Omental fat pad (tissue), 3 donors: ENCODE measurements at regions not wholly inside any gene's neighbourhood (a gene's known extent, or its start where the extent isn't known, plus 50 kb on each side); places are given as distances from the start of the nearest gene placed in this dataset.

ENCODE experiments used
- ATAC-seq: fragments of 150-250 bp; one replicate; pipeline ENCODE4 v1.9.1; 2016; ENCODE audit warnings: mild to moderate bottlenecking, moderate library complexity; ENCODE audit not compliant: low FRiP score
- DNase-seq: peaks from one replicate; pipeline ENCODE4 v3.0.0-alpha.2; 2019; ENCODE audit warnings: low spot score
- TF ChIP-seq, protein P1 (sequence below), 3 donors: fragments of 450-650 bp; IDR thresholded peaks; one replicate each; pipeline ENCODE4 v1.5.1; 2016 to 2017; ENCODE audit warnings: antibody characterized with exemption in 3 of 3, mild to moderate bottlenecking in 3 of 3, moderate library complexity in 2 of 3

DNA sequence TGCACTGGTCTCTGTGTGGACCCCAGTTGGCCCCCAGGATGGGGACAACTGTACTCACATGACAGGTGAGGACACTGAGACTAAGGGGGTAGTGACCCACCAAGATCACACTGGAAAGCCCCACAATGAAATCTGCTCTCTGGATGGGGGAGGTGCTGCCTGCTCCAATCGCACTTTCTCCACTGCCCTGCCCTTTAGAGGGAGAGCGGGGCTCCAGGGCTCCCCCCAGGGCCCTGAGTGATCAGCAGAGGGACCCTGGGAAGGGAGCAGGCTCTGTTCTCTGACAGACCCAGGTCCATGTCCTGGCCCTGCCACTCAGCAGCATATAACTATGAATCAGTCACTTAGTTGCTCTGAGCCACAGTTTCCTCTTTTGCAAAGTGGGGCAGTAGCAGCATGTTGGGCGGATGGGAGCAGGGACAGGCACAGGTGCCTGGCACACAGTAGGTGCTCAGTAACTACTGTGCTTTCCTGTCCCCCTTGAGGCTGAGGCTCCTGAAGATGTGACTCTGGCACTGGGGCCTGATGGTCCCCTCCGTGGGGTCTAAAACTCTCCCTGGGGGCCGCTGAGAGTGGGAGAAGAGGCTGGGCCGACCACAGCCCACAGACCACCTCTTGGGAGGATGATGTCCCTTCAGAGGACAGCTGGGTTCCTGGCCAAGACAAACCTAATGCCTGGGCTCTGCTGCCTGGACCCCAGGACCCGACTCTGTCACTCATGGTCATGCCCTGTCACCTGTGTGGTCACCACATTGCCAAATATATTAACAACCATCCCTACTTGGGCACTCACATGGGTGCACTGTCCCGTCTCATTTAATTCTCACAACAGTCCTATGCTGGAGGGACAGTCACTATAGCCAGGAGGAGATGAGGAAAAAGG lies 222.7 kb downstream of the PTPRU start:
- ATAC-seq (no peak), DNase-seq (no peak)
- TF ChIP-seq, protein P1, sequence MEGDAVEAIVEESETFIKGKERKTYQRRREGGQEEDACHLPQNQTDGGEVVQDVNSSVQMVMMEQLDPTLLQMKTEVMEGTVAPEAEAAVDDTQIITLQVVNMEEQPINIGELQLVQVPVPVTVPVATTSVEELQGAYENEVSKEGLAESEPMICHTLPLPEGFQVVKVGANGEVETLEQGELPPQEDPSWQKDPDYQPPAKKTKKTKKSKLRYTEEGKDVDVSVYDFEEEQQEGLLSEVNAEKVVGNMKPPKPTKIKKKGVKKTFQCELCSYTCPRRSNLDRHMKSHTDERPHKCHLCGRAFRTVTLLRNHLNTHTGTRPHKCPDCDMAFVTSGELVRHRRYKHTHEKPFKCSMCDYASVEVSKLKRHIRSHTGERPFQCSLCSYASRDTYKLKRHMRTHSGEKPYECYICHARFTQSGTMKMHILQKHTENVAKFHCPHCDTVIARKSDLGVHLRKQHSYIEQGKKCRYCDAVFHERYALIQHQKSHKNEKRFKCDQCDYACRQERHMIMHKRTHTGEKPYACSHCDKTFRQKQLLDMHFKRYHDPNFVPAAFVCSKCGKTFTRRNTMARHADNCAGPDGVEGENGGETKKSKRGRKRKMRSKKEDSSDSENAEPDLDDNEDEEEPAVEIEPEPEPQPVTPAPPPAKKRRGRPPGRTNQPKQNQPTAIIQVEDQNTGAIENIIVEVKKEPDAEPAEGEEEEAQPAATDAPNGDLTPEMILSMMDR (IDR thresholded peaks at IDR 0.05), result no peak

DNA sequence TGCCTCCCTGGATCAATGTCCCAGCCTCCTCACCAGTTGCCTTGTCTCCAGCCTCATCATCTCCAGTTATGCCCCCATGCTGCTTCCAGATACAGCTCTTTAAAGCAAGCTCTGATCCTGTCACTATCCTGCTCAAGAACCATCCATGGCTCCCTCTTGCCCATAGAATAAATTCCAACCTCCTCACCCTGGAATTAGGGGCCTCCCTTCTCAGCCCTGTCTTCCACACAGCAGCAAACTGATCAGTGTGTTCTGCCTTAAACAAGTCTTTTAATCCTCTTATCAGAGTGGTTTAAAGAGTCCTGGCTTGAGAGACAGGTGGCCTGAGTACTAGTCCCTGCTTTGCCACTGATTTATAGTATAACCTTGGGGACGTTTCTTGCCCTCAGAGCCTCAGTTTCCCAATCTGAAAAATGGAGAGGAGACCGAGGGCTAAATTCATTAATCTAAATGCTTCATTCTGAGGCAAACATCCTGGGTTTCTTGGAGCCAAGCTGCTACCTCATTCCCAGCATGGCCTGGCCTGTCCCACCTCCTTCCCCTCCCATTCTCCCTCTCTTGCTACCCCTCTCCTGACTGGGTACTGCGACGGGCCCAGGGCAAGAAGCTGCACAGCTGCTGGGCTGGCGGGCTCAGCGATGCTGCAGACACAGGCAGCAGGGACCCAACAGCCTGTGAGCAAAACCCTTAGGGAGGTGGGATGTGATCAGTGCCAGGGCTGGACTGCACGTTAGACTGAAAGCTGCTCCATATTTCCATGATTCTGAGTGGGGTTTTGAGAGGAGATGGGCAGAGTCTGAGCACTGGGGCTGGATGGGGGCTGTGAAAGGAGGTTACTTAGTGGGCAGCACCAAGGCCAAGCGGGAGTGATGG lies 221.4 kb downstream of the PTPRU start:
- DNase-seq (no peak), ATAC-seq (no peak)
- TF ChIP-seq, protein P1 (IDR thresholded peaks at IDR 0.05), result no peak

DNA sequence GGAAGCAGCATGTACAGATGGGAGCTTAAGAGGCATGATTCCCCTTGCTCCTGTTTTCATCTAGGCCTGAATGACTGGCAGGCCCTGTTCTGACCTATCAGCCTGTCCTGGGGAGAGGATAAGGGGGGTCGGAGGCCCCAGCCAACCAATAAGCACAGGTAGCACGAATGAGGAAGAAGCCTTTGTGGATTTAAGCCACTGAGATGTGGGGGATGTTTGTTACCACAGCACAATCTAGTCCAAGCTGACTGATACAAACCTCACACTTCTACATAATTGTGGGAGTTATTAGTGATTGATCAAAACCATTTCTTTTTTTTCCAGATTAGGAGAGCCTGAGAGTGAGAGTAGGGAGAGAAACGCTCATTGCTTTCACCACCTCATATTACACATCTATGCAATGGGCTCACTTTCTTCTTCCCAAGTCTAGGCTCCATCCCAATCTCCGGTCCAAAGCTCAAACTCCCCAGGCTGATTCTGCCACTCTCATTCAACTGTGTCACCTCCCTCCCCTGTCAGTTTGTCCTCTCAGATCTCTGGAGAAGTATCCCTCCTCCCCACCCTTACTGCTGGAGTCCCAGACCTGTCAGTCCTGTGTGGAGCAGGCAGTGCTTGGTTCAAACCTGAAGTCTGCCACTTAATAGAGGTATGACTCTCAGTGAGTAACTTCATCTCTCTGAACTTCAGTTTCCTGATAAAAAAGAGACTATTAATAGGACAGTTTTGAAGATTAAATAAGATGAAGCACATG lies 220.5 kb downstream of the PTPRU start:
- TF ChIP-seq, protein P1 (IDR thresholded peaks at IDR 0.05), result no peak
- DNase-seq, result no peak
- no peak for ATAC-seq

DNA sequence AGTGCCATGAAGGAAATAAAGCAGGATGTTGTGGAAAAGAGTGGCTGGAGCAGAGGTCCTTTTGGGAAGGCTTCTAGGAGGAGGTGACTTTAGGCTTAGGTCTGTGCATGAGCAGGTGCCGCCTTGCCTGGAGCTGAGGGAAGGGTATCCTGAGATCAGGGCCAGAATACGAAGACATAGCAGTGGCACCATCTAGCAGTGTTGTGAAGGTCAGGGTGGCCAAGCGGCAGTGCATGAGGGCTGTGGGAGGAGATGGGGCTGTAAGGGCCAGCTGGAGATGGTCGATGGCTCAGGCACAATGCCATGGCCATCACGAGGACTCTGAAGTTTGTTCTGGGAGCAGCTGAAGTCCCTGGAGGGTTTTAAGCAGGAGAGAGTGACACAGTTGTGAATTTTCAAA lies 219.5 kb downstream of the PTPRU start:
- DNase-seq (no peak), ATAC-seq (no peak)
- TF ChIP-seq, protein P1 (IDR thresholded peaks at IDR 0.05), result no peak

DNA sequence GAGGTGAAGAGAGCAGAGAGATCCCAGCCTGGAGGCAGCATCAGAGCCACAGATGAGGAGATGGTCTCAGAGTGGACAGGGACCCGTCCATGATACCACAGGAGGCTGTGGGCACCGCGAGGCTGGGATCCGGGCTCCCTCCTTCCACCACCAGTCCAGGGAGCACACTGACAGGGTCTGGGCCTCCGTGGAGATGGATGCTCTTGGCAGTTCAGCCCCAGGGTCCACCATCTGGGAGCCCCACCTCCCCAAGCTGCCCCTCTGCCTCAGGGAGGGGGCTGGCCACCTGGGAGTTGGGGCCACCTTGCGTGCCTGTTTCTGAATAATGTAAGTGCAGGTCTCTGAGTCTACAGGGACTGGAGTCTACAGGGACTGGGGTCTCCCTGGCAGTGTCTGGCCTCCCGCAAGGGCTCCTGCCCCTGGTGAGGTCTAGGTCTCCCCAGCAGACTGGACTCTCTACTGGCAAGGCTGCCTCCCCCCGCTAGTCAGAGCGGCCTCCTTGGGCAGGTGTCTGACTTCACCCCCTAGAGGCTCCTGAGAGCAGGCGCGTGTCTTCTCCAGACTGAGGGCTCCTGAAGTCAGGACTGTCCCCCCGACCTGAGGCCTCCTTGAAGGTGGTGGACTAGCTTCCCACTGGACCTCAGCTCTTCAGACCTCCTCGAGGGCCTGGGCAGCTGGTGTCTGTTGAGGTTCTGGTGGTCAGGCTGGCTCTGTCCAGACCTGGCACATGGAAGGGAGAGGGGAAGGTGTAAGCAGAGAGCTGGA lies 218.5 kb downstream of the PTPRU start:
- no peak for DNase-seq
- TF ChIP-seq, protein P1 (IDR thresholded peaks at IDR 0.05), result no peak
- ATAC-seq, result no peak
